HG03159 (cell line): ENCODE measurements at regions not wholly inside any gene's neighbourhood (a gene's known extent, or its start where the extent isn't known, plus 50 kb on each side); places are given as distances from the start of the nearest gene placed in this dataset.

ENCODE experiments used
- ATAC-seq: cut with Tn5 transposase; IDR thresholded peaks from one replicate; pipeline ENCODE4 v1.9.1; 2021; ENCODE audit warnings: mild to moderate bottlenecking, moderate library complexity; ENCODE audit not compliant: unreplicated experiment

DNA sequence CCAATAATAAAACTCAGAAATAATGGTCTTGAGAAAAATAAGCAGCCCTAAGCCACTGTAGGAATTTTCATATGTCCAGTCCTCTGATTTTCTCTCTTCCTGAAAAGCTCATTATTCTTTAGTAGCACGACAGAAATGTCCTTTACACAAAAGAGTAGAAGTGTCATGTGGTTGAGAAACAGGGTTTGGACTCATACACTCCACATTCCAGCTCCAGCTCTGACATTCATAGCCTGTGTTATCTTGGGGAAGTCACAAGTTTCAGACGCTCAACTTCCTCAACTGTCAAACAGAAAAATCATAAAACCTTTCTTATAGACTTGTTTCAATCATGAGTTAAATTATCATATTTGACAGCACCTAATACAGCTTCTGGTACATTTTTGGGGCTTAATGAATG, 511.5 kb downstream of the TNS1 start:
- no peak for ATAC-seq

DNA sequence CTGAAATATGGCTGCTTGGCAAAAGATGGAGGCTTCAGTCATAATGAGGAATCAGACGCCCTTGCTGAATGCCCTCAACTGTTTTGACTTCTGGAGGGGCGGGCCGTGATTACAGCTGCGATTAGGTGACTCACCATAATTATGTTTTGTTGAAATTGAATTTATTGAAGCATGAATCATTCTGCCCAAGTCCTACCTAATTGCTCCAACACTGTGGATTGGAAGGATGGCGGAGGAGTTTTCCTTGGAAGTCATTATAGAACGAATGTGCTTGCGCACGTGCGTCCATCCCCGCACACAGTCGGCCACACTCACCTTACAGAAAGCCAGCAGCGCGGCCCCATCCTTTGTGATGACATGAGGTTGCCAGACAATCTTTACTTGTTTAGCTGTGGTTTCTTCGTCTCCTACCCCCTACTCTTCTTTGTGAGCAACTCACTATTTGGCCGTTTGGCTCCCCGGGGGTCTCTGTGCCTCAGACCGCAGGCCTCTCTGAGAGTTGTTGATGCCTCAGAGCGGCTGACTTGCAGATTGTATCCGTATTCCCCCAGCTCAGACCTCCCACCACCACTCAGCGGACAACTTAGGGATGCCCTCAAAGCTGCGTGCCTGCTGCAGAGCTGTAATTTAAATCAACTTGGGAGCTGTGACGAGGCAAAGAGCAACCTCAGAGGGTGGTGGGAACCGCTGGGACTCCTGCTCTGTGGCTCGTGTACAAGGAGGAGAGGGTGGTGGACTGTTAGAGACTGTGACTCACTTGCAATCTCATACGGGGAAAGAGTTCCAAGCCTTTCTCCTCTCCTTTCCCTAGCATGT, 513.4 kb downstream of the TNS1 start:
- ATAC-seq: no peak

DNA sequence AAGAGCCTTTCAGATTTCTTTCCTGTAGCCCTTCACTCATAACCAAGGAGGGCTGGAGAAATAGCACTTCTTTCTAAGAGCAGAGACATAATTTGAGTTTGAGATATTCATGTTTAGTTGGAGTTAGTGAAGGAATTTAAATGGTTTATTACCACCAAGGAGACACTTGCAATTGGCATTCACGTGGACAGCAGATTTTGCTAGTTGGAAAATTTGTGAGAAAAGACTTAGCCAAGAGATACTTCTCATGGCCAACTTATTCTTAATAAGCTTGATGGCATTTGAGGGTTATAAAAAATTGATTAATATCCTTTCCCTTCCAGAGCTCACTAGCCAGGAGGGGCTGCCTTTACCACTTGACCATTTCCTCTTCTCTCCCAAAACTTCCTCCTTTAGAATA, 518.7 kb downstream of the TNS1 start:
- ATAC-seq: no peak

DNA sequence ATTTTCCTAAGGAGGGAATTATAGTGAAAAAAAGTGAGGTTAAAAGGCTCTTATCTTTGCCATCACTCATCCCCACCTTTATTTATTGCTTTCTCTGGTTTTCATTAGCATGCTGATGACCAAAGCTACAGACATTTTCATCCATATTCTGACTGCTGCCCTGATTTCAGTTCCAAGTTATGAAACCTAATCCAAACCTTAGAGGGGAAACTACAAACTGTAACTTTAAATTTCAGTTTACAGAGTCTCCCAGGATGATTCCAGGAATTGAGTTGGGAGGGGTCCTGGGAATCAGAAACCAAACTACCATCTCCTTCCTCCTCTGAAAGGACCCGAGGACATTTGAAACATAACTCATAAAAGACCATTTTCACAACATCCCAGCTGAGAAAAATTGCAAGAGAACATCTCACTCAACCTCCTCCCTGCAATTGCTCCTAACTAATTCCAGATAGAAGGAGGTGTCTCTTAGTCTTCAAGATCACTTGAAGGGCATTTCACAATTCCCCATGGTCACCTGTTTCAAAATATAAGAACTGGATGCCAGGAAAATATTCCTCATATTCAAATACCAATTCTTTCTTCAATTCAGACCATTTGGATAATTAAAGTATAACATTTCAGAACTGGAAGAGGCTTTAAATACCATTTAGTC, 520.6 kb downstream of the TNS1 start:
- ATAC-seq: no peak

DNA sequence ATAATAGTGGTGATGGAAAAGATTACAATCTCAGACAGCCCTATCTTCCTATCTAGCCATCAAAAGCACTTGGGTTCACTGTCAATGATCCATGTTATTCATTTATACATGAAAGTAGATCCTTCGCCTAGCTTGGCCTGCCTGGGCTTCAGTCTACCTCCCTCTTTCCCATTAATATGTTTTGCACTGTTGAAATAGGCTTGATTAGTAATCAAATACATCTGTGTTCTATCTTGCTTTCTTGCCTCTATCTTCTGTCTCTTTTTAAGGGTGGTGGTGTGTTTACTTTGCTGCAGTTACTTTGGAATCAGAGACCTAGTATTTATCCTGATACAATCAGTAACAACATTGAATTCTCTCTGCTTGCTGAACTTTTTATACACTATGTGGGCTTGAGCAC, 521.2 kb downstream of the TNS1 start:
- no peak for ATAC-seq

DNA sequence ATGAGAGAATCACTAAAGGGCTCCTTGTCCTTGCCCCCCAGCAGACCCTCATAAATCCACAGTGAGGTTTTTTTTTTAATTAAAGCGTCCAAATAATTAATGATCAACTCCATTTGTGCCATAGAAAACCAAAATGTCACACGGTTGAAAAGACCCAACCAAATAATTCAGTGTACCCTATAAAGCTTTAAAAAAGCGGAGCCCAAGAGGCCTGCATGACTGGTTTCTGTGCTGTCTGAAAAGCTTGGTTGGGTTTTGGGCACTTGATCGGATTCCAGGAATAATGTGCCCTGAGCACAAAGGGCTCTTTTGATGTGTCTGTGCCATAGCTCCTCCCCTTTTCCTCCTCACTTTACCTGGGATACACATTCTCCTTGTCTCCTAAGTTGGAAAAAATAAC, 523.2 kb downstream of the TNS1 start:
- no peak for ATAC-seq

DNA sequence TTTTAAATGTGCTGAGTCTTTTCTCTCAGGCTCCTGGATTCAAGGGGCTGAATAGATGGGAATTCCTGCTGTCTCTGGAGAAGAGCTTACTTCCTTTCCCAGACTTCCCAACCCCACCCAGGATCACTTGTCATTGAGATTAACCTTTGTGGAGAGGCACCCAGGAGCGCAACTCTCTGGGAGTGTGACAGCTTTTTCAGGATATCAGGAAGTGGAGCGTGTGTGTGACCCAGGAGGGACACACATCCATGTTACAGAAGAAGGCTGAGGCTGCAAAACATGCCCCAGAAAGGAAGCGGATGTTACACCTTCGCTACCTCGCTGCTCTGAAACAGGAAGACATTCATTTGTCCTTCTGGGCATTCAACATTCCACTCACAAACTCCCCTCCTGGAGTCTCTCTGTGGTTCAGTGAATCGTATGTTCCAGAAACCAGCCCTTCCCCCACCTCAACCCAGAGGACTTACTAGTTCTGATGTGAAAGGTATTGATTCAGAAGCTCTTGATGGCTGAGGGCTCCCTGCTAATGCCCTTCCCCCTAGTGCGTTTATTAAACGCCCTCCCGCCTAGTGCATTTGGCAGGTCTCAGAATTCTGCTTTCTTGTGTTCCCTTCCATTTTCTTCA, 523.9 kb downstream of the TNS1 start:
- ATAC-seq: no peak

DNA sequence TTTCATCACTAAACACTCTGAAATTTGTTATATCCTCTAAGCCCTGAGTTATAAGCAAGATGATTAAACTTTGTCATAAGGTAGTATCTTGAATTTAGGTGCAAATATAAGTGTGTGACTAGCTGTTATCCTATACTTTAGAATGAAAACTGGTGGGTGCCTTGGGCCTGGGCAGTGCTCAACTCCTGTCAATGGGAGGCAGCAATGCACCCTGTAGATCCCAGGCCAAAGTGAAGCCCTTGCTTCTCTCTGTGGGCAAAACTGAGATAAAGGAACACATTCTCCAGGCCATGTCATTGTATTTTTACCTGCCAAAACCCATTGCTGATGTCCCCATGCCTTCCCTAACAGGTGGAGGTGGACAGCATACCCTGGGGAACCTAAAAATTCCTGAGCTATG, 525.2 kb downstream of the TNS1 start:
- no peak for ATAC-seq

DNA sequence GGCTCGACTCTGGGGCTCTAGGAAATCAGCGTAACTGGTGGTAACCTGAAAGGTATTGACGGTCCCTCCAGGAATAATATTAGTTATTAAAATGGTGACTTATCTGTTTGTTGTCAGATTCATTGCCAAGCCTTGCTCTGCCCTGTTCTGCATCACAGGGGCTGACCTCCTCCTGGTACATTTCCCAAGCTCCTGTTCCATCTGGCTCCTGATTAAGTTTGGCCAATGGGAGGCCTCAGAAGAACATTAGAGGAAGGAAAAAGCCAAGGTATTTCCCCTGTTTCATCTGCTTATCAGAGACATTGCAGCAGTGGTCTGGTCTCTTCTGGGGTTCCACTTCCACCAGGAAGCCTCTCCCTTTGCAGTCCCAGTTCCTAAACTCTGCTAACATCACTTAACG, 527.0 kb downstream of the TNS1 start:
- ATAC-seq: no peak

DNA sequence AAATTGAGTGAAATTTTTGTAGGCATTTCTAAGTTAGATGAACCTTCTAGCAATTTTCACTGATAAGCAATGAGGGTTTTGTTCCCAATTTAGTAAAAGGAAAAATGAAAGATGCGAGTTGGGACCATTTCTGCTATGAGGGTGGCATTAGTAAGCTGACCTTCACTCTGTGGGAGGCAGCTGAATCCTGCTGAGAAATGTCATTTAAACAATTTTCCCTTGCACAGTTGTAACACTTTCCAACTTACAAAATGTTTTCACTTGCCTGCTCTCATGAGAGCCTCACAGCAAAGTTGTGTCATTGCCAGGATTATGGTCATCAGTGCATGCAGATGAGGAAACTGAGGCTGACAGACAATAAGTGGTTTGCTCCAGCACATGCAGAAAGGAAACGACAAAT, 527.7 kb downstream of the TNS1 start:
- no peak for ATAC-seq

DNA sequence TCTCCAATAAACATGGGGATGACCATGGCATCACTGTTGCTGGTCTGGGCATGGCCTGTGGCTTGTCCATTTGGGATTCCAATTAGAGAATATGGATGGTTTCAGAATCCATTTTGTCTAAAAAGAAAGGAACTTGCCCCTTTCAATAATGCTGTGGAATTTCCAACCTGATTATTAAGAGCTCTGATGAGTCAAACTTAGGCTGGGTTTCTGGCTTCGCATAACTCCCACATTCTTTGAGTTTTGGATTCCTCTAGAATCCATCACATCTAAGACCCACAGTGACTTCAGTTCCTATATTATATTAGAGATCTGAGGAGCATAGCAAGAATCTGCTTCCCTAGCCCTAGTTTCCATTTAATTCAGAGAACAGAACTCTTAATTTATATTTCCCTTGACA, 531.5 kb downstream of the TNS1 start:
- ATAC-seq: no peak

DNA sequence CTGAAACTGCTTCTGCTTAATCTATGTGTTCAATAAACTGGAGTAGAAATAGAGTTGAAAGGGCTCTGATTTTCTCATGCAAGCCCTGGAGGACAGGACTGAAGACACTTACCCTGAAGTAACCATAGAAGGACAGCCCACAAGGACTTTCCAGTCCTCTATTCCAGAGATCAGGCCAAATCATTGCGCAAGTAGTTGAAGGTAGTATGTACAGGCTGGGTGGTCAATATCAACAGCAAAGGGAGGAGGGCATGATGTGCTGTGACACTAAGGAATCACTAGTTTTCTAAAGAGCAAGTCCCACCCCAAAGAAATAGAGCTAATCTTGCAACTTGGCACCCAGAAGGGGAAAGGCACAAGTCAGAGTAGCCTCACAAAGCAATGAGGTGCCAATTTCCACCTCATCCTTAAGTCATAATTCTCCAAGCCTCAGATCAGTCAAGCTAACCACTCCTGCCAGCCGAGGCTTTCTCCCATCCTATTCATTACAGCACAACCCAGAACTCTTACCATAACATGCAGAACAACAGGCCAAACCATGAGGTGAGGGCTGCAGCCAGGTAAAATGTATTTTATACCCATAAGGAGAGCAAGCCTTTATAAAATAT, 533.5 kb downstream of the TNS1 start:
- ATAC-seq: no peak

DNA sequence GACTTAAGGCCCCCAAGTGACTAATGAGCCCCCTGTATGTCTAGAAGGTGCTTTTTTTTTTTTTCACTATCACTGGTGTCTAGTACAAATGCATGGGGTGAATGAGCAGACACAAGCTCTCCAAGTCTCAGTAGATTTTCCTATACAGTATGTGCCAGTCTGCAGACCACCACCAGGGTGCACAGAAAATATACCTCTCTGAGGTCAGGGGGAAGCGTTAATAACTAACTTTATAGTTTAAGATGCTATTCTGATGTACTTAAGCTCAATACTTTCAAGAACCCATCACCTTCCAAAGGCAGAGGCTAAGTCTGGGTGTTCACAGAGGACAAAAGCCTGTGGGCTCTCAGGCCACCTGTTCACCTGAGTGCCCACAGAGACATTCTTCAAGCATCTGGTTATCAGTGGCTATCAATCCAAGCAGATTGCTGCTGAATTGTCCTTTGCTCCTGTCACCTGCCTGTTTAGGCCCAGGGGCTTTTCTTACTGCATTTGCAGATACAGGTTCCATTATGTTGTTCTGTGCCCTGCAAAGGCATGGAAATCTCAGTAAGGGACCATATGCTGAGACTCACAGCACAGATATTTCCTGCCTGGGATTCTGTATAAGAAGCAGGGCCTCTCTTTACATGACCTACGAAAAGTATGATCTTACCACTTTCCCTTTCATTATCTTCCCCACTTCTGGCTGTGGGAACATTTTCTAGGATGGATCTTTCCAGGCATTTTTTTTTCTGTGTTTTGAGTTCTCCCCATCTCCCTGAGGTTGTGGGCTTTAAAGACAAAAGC, 534.6 kb downstream of the TNS1 start:
- ATAC-seq: no peak

DNA sequence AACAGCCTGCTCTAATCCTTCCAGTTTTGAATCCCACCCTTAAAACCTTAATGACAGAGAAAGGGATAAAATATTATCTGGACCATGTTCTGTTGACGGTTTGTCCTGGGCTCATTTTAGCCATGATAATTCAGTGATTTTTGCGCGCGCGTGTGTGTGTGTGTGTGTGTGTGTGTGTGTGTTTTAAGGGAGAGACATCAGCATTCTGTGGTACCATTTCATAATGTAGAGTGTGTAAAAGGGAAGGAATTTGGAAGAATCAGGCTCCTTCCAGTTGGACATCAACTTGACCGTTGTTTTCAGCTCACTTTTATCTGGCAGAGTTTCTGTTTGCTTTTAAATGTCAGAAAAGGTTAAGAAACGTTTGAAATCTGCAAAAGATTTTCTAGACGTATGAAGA, 535.5 kb downstream of the TNS1 start:
- no peak for ATAC-seq

DNA sequence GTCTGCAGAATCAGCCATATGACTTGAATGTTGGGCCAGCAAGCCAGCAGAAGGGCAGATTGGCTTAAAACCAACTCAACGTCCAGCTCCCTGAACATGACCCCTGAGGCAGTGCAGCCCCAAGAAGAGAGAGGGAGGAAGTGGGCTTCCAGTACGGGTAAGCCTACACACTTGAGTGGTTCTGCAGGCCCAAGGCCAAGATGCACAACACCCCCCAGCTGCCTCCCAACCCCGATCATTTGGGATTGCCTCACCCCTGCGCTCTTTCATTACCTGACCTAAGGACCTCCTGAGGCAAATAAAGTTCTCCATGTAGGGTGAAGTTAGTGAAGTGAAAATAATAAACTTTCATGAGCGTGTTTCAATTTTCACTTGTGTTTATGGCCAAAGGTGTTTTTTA, 536.0 kb downstream of the TNS1 start:
- no peak for ATAC-seq

DNA sequence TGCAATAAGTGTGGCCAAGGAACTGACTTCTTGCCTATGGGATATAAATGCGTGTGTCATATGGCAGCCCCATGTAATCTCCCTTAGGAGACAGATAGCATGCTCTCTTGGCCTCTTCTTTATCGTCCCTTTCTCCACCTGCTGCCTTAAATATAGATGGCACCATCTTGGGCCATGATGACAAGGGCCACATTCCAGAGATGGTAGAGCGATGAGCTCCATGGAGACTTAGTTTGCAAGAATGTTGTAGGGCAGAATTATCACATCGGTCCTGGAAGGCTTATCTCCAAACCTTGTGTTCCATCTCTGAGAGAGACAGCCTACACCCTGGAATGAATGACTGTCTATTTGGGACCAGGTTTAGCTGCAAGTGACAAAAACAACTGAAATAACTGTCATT, 536.7 kb downstream of the TNS1 start:
- ATAC-seq: no peak

DNA sequence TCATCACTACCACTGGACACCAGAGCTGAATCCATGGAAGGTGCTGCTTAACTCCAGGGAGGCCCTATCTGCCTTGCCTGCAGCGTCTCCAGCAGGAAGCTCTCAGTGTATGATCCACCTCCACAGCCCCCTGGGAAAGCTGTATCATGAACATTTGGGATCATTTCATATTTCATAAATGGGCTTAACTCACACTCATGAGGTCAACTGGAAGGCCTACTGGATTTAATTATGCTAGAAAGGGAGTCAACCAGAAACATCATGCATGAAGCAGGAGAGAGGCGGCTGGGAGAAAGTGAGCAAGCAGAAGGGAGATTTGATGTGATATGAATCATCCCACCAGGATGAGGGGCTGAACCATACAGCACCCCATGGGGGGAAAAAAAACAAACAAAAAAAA, 537.7 kb downstream of the TNS1 start:
- ATAC-seq: no peak

DNA sequence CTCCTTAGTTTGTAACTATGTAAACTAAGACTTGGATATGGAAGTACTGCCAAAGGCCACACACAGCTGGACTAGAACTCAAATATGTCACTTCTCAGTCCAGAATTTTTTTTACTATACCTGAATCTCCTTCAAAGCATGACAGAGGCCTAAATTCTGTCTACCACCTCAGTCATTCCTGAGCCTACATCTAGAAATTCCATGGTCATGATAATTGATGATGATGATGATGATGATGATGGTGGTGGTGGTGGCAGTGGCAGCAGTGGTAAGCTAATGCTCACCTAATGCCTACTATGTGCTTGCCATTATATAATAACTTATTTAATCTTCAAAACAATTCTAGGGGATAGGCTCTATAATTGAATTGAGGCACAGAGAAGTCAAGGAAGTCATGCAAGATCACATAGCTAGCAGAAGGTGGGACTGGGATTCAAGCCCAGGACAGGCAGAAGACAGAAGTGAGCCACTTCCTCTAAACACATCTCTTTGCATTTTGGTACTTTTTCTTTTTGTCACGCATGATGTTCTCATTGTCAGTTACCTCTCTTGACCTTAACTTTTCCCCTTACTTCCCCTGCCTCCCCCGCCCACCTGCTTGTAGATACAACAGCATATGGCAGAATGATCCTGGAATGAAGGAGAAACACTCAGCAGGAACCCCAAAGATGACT, 539.3 kb downstream of the TNS1 start:
- ATAC-seq: no peak

DNA sequence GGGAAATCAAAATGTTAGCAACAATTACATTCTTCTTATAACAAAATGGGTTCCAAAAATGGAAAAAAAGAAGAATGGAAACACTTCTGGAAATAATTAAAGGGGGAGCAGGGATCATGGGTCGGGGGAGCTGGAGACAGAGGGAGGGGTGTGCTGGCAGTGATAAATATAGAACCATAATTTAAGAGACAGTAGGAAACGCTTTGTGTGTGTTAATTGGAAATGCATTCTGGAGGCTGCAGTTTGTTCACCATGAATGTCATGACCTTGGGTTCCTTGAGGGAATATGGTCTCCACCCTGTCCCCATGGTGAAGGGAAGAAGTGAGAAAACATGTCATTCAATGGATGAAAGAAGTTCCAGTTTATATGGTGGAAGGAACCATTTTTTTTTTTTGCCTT, 540.7 kb downstream of the TNS1 start:
- ATAC-seq: no peak

DNA sequence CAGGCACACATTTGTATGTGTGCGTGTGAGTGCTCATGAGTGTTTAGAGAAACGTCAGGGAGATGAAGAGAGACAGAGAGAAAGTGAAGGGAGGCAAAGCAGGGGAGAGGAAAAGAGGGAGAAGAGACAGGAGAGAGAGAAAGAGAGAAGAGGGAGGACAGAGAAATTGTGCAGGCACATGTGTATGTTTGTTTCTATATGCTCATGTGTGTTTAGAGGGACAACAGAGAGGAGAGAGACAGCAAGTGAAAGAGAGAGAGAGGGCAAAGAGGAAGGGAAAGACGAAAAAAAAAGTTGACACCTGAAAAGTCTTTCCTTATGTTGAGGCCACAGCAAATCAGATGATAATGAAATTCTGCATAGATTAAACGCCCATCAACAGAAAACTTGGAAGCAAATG, 541.1 kb downstream of the TNS1 start:
- no peak for ATAC-seq
